GM18951 (cell line): ENCODE measurements at regions not wholly inside any gene's neighbourhood (a gene's known extent, or its start where the extent isn't known, plus 50 kb on each side); places are given as distances from the start of the nearest gene placed in this dataset.

ENCODE experiments used
- POLR2A ChIP-seq: IDR thresholded peaks from 4 replicates; pipeline ENCODE4 v1.6.1; 2011; ENCODE audit warnings: mild to moderate bottlenecking; ENCODE audit not compliant: insufficient read length, insufficient read depth; ENCODE audit errors: extremely low read depth
- in situ Hi-C: fragments of 300-500 bp; cut with MboI; formaldehyde crosslinking; loops from one replicate; pipeline ENCODE4 v1.12.0; 2022; ENCODE audit warnings: low sequenced_read_pairs, mixed read lengths, inconsistent platforms; ENCODE audit not compliant: unreplicated experiment

- in situ Hi-C loops: no loop called here
- TF ChIP-seq POLR2A: no peak
Observed at GRCh38 chr6:139642346-139642745, 267.9 kb upstream of the CITED2 start.

GRCh38 chr6:139641376-139641775 is 266.9 kb upstream of the CITED2 start:
- TF ChIP-seq POLR2A: no peak
- in situ Hi-C loops: no loop called here

- in situ Hi-C loops: no loop called here
- TF ChIP-seq POLR2A: no peak
Observed at GRCh38 chr6:139640921-139641320, 266.5 kb upstream of the CITED2 start.

GRCh38 chr6:139640448-139640847 is 266.0 kb upstream of the CITED2 start:
- no peak for TF ChIP-seq POLR2A
- in situ Hi-C loops: no loop called here

GRCh38 chr6:139639507-139639906 is 265.1 kb upstream of the CITED2 start:
- no peak for TF ChIP-seq POLR2A
- in situ Hi-C loops: no loop called here

GRCh38 chr6:139638179-139638941 is 263.9 kb upstream of the CITED2 start:
- no peak for TF ChIP-seq POLR2A
- in situ Hi-C loops: no loop called here

GRCh38 chr6:139637766-139638165 is 263.3 kb upstream of the CITED2 start:
- TF ChIP-seq POLR2A: no peak

GRCh38 chr6:139636391-139636790 is 261.9 kb upstream of the CITED2 start:
- in situ Hi-C loops: no loop called here

More at GRCh38 chr6:139637766-139638165, 263.3 kb upstream of the CITED2 start:
- in situ Hi-C loops: no loop called here

GRCh38 chr6:139635401-139636130 is 261.1 kb upstream of the CITED2 start:
- TF ChIP-seq POLR2A: no peak
- in situ Hi-C loops: no loop called here

More at GRCh38 chr6:139636391-139636790, 261.9 kb upstream of the CITED2 start:
- TF ChIP-seq POLR2A: no peak

GRCh38 chr6:139632840-139633239 is 258.4 kb upstream of the CITED2 start:
- no peak for TF ChIP-seq POLR2A
- in situ Hi-C loops: no loop called here

GRCh38 chr6:139628270-139628669 is 253.8 kb upstream of the CITED2 start:
- no peak for TF ChIP-seq POLR2A
- in situ Hi-C loops: no loop called here

- no peak for TF ChIP-seq POLR2A
- in situ Hi-C loops: no loop called here
Observed at GRCh38 chr6:139627091-139627490, 252.6 kb upstream of the CITED2 start.

GRCh38 chr6:139625998-139626975 is 251.8 kb upstream of the CITED2 start:
- TF ChIP-seq POLR2A: no peak
- in situ Hi-C loops: no loop called here
